MCF 10A (cell line): ENCODE measurements at regions not wholly inside any gene's neighbourhood (a gene's known extent, or its start where the extent isn't known, plus 50 kb on each side); places are given as distances from the start of the nearest gene placed in this dataset.
"Not testable (repeated sequence)": the region's sequence is repeated elsewhere in the genome, so short reads cannot be mapped to it uniquely, and the experiment has no call there.

ENCODE experiments used
- BruUV-seq: library from RNA; stranded (reverse); fragments of 400-500 nt; replicated peaks from 2 replicates; lab custom pipeline; 2021; lab: Mats Ljungman, UMichigan
- CTCF ChIA-PET: fragments of 300-600 bp; sonication (Branson Sonifier 250); formaldehyde crosslinking; extraction: SDS; loops from one replicate; lab custom pipeline; 2021; ENCODE audit warnings: antibody characterized with exemption, inconsistent platforms; lab: Yijun Ruan, JAX
- POLR2A ChIA-PET: fragments of 300-600, 350-650 bp; sonication (Branson Sonifier 250); formaldehyde crosslinking; extraction: SDS; loops from one replicate; lab custom pipeline; 2020; ENCODE audit warnings: antibody characterized with exemption, inconsistent platforms; lab: Yijun Ruan, JAX
- DNase-seq: peaks from one replicate; pipeline ENCODE4 v3.0.0-alpha.2; 2018; ENCODE audit not compliant: unreplicated experiment
- H3K27ac Mint-ChIP-seq: one replicate; pipeline ENCODE4 v1.8.0; 2022; ENCODE audit warnings: mild to moderate bottlenecking, low read depth, mixed read lengths; ENCODE audit not compliant: unreplicated experiment
- H3K27me3 Mint-ChIP-seq: one replicate; pipeline ENCODE4 v1.8.0; 2022; ENCODE audit warnings: mixed read lengths; ENCODE audit not compliant: insufficient read depth, unreplicated experiment
- H3K36me3 Mint-ChIP-seq: one replicate; pipeline ENCODE4 v1.8.0; 2022; ENCODE audit warnings: mild to moderate bottlenecking, moderate library complexity, mixed read lengths; ENCODE audit not compliant: insufficient read depth, unreplicated experiment
- H3K4me1 Mint-ChIP-seq: one replicate; pipeline ENCODE4 v1.8.0; 2022; ENCODE audit warnings: mixed read lengths; ENCODE audit not compliant: insufficient read depth, unreplicated experiment
- H3K4me3 Mint-ChIP-seq: one replicate; pipeline ENCODE4 v1.8.0; 2022; ENCODE audit warnings: mild to moderate bottlenecking, moderate library complexity, mixed read lengths; ENCODE audit not compliant: unreplicated experiment
- H3K9me3 Mint-ChIP-seq: one replicate; pipeline ENCODE4 v1.8.0; 2022; ENCODE audit warnings: mixed read lengths; ENCODE audit not compliant: unreplicated experiment
- CTCF ChIP-seq: fragments of 200-600 bp; IDR thresholded peaks from one replicate; pipeline ENCODE4 v1.8.0; 2022; ENCODE audit warnings: antibody characterized with exemption, mild to moderate bottlenecking; ENCODE audit not compliant: unreplicated experiment
- intact Hi-C: fragments of 100-400 bp; cut with micrococcal nuclease; formaldehyde crosslinking; loops from 2 replicates; pipeline ENCODE4 v1.14.1; 2022

DNA sequence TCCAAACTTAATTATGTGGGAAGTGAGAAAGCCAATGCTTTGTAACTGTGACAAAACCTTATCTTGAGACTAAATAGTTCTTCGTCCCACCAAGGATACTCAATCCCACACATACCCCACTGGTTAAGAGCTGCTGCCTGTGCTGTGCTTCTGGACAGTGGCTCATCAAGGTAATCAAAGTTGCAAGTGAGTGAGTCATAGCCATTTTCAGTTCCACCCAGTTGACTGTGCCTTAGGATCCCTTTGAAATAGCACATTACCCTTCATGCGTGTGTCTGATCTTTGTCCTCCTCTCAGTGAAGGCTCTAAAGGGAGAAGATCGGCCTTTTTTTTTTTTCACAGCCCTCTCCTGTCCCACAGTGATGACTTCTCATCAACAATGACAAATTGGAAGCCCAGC is 706.0 kb upstream of the AUTS2 start:
- H3K27me3 Mint-ChIP-seq, result no peaks in the 10 kb centered on the region
- H3K4me1 Mint-ChIP-seq, result no peaks in the 10 kb centered on the region
- POLR2A ChIA-PET, result no interaction called here
- TF ChIP-seq CTCF, result no peak
- peaks cover 31% of the 10 kb centered on the region for H3K9me3 Mint-ChIP-seq
- no peaks in the 10 kb centered on the region for H3K36me3 Mint-ChIP-seq
- no peak overlapping the region for H3K4me3 Mint-ChIP-seq
- CTCF ChIA-PET, result no interaction called here
- intact Hi-C loops, result no loop called here
- DNase-seq, result no peak
- no peak overlapping the region for H3K27ac Mint-ChIP-seq
- no TSS peak for BruUV-seq

- ChIA-PET CTCF (no interaction called here), POLR2A (no interaction called here)
- Mint-ChIP-seq H3K27ac (no peak overlapping the region), H3K27me3 (no peaks in the 10 kb centered on the region), H3K9me3 (peaks cover 31% of the 10 kb centered on the region), H3K4me3 (no peak overlapping the region), H3K4me1 (no peaks in the 10 kb centered on the region), H3K36me3 (no peaks in the 10 kb centered on the region)
- no peak for TF ChIP-seq CTCF
- intact Hi-C loops, result no loop called here
- DNase-seq, result no peak
- BruUV-seq, result no TSS peak
Observed at GRCh38 chr7:68893411-68893810, 704.9 kb upstream of the AUTS2 start.

GRCh38 chr7:68899156-68899555 is 699.1 kb upstream of the AUTS2 start:
- H3K27ac Mint-ChIP-seq, POLR2A ChIA-PET, H3K4me1 Mint-ChIP-seq, DNase-seq, H3K27me3 Mint-ChIP-seq, BruUV-seq, H3K36me3 Mint-ChIP-seq, intact Hi-C loops, CTCF ChIA-PET, H3K4me3 Mint-ChIP-seq: not testable (repeated sequence)
- H3K9me3 Mint-ChIP-seq, result peaks cover 37% of the 10 kb centered on the region

GRCh38 chr7:68900096-68900495 is 698.2 kb upstream of the AUTS2 start:
- TF ChIP-seq CTCF, result no peak
- Mint-ChIP-seq H3K4me1 (no peaks in the 10 kb centered on the region), H3K4me3 (no peak overlapping the region), H3K27me3 (no peaks in the 10 kb centered on the region), H3K9me3 (peaks cover 30% of the 10 kb centered on the region), H3K36me3 (no peaks in the 10 kb centered on the region), H3K27ac (no peak overlapping the region)
- intact Hi-C loops, result no loop called here
- ChIA-PET POLR2A (no interaction called here), CTCF (no interaction called here)
- no peak for DNase-seq
- BruUV-seq, result no TSS peak

DNA sequence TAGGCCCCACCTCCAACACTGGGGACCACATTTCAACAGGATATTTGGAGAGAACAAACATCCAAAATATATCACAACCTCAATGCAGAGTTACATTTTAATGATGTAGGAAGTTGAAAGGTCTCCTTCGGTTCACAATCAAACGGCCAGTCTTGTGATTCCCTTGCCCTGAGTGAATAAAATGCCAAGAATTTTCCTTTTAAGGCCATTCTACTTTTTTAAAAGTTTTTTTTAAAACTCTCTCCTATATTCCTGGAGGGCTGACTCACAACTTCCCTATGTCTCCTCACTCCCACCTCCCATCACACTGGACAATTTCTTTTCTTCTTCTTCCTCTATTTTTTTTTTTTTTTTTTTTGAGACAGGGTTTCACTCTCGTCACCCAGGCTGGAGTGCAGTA is 693.6 kb upstream of the AUTS2 start:
- CTCF ChIA-PET, result interaction anchor here (0.7 kb wide), 1 partner anchor 41 kb away, joined by 3 read pairs; no protein-coding TSS in a partner anchor
- H3K36me3 Mint-ChIP-seq, result no peaks in the 10 kb centered on the region
- no peaks in the 10 kb centered on the region for H3K4me1 Mint-ChIP-seq
- no peaks in the 10 kb centered on the region for H3K27me3 Mint-ChIP-seq
- TF ChIP-seq CTCF, result no peak
- DNase-seq, result no peak
- POLR2A ChIA-PET, result no interaction called here
- no peak overlapping the region for H3K27ac Mint-ChIP-seq
- intact Hi-C loops, result no loop called here
- H3K4me3 Mint-ChIP-seq, result no peak overlapping the region
- H3K9me3 Mint-ChIP-seq, result peaks cover 33% of the 10 kb centered on the region
- no TSS peak for BruUV-seq
